ENCODE measurements at regions not wholly inside any gene's neighbourhood (a gene's known extent, or its start where the extent isn't known, plus 50 kb on each side); places are given as distances from the start of the nearest gene placed in this dataset.

DNA sequence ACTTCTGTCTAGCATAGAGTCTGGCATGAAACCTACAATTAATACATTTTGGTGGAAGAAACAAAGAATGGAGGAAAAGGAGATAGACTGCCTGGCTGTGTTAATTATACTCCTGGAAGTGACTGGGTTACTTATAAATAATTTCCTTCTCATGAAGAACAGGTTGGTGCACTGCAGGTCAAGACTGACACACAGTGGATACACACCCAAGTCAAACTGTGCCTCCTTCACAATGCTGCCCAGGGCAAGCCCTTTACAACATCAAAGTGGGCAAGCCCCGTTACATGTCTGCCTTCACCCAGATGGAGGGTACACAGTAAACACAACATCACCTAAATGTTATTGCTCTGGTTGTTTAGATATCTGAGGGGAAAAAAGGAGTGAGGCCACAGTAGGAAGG is 83.7 kb upstream of the KCNA4 start:
- 76 to 94% (median 86%) methylated on average over 1 of the region's 1 CpG for WGBS, 5 donors
- no peaks in the 10 kb centered on the region for H3K27me3 ChIP-seq (replicated peaks in 1 of 7)
- H3K4me1 ChIP-seq: no peaks in the 10 kb centered on the region
- no peak for DNase-seq
- H3K27ac ChIP-seq: no peak overlapping the region
- H3K9me3 ChIP-seq: peaks cover 0 to 26% (median 10%) of the 10 kb centered on the region in 8 donors
- TF ChIP-seq, protein P1, sequence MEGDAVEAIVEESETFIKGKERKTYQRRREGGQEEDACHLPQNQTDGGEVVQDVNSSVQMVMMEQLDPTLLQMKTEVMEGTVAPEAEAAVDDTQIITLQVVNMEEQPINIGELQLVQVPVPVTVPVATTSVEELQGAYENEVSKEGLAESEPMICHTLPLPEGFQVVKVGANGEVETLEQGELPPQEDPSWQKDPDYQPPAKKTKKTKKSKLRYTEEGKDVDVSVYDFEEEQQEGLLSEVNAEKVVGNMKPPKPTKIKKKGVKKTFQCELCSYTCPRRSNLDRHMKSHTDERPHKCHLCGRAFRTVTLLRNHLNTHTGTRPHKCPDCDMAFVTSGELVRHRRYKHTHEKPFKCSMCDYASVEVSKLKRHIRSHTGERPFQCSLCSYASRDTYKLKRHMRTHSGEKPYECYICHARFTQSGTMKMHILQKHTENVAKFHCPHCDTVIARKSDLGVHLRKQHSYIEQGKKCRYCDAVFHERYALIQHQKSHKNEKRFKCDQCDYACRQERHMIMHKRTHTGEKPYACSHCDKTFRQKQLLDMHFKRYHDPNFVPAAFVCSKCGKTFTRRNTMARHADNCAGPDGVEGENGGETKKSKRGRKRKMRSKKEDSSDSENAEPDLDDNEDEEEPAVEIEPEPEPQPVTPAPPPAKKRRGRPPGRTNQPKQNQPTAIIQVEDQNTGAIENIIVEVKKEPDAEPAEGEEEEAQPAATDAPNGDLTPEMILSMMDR (IDR thresholded peaks at IDR 0.05 in 8 of 11, conservative IDR thresholded peaks at IDR 0.05 in 3 of 11): no peak
- no peak for TF ChIP-seq POLR2AphosphoS5 (IDR thresholded peaks at IDR 0.05)
- TF ChIP-seq POLR2A (IDR thresholded peaks at IDR 0.05): no peak
- H3K36me3 ChIP-seq: no peaks in the 10 kb centered on the region
- intact Hi-C loops (cut with DNase I; ENCODE audit: low total_unique reads): no loop called here
- H3K4me3 ChIP-seq: no peak overlapping the region

DNA sequence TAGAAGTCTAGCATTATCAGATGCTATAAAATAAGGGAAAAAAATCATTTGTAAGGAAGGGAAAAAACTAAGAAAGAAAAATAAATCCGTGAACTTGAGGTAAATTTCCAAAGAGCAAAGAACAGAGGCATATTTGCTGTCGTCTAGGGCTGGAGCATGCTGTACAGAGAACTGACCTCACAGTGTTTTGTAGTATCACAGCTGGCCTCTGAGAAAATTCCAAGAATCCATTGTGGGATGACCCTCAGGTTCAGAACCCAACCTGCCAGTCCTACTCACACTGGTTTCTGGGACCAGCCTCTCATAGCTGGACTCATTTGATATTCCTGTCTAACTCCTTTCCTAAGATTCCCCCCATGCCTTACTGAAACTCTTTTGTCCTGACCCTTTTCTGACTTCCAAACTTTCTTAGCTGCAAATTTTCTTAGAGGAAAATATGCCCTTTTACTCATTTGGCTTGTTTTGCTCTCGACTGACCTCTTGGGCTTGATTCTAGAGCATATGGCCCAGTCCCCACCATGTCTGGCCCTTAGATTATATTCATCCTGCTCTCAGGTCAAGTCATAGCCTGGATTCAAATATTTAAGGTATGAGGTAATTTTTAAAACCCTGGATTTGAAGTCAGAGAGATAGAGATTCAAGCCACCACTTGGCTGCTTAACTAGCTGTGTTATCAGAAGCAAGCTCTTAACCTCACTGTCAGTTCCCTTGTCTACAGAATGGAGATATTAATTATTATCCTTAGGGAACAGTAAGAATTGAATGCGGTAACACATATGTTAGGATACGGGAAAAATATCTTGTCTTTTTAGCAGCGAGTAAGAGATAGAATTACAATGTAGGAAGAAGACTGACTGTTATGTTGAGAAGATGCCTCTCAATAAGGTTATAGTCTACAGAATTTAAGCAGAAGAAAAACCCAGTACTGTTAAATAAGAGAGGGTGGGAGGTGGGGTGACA is 89.7 kb upstream of the KCNA4 start:
- no peak for DNase-seq
- Histone ChIP-seq H3K4me1 (no peaks in the 10 kb centered on the region), H3K27ac (no peak overlapping the region), H3K27me3 (replicated peaks in 1 of 7) (no peaks in the 10 kb centered on the region), H3K9me3 (peaks cover 0 to 15% (median 6%) of the 10 kb centered on the region in 8 donors), H3K4me3 (no peak overlapping the region), H3K36me3 (no peaks in the 10 kb centered on the region)
- 54 to 67% (median 62%) methylated on average over 6 of the region's 6 CpGs for WGBS, 5 donors
- intact Hi-C loops (cut with DNase I; ENCODE audit: low total_unique reads): no loop called here
- TF ChIP-seq POLR2AphosphoS5 (IDR thresholded peaks at IDR 0.05) (no peak), POLR2A (IDR thresholded peaks at IDR 0.05) (no peak)
- TF ChIP-seq, protein P1 (IDR thresholded peaks at IDR 0.05 in 8 of 11, conservative IDR thresholded peaks at IDR 0.05 in 3 of 11): no peak

DNA sequence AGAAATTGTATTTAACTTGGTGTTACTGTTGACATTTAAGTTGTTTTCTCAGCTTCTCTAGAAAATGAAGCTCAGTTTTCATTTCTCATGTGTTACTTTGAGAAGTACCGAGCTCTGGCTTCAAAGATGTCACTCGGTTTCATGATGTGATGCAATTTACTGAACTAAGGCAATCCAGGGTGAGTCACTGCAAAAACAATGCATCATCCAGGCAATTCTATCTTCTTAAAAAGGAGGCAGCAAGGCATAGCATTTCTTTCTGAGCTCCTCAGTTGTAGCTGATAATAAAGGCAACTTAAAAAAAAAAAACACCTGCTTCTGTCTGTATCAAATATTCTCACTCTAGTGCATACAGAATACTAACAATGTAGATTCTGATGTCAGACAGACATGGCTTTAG is 91.1 kb upstream of the KCNA4 start:
- no peak for DNase-seq
- intact Hi-C loops (cut with DNase I; ENCODE audit: low total_unique reads): no loop called here
- Histone ChIP-seq H3K27ac (no peak overlapping the region), H3K4me1 (no peaks in the 10 kb centered on the region), H3K9me3 (peaks cover 0 to 6% (median 4%) of the 10 kb centered on the region in 8 donors), H3K36me3 (no peaks in the 10 kb centered on the region), H3K27me3 (replicated peaks in 1 of 7) (no peaks in the 10 kb centered on the region), H3K4me3 (no peak overlapping the region)
- TF ChIP-seq, protein P1 (IDR thresholded peaks at IDR 0.05 in 8 of 11, conservative IDR thresholded peaks at IDR 0.05 in 3 of 11): no peak
- TF ChIP-seq POLR2A (IDR thresholded peaks at IDR 0.05): no peak
- no peak for TF ChIP-seq POLR2AphosphoS5 (IDR thresholded peaks at IDR 0.05)
- 59 to 89% (median 71%) methylated on average over 2 of the region's 2 CpGs for WGBS, 5 donors

DNA sequence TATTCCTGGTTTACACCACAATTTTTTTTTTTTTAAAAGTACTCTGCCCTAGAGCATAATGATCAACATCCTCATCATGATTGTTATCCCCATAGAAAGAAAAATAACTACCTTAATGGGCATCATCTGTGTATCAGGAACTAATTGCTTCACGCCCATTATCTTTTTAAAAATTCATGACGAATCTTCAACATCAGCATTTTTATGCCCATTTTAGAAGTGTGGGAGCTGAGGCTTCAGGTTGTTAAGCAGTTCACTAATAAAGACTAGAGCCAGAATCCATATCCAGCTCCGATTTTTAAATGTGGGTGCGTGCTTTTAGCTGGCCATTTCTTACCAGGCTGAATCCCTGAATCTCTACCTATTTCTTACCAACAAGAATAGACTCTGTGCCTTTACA is 92.9 kb upstream of the KCNA4 start:
- intact Hi-C loops (cut with DNase I; ENCODE audit: low total_unique reads): no loop called here
- Histone ChIP-seq H3K9me3 (no peaks in the 10 kb centered on the region), H3K36me3 (no peaks in the 10 kb centered on the region), H3K27ac (no peak overlapping the region), H3K4me1 (no peaks in the 10 kb centered on the region), H3K4me3 (no peak overlapping the region), H3K27me3 (replicated peaks in 1 of 7) (no peaks in the 10 kb centered on the region)
- 84 to 92% (median 88%) methylated on average over 4 of the region's 4 CpGs for WGBS, 5 donors
- TF ChIP-seq, protein P1 (IDR thresholded peaks at IDR 0.05 in 8 of 11, conservative IDR thresholded peaks at IDR 0.05 in 3 of 11): no peak
- TF ChIP-seq POLR2AphosphoS5 (IDR thresholded peaks at IDR 0.05) (no peak), POLR2A (IDR thresholded peaks at IDR 0.05) (no peak)
- DNase-seq: no peak

Data from spleen (tissue), 11 donors.